ENCODE measurements at regions not wholly inside any gene's neighbourhood (a gene's known extent, or its start where the extent isn't known, plus 50 kb on each side); places are given as distances from the start of the nearest gene placed in this dataset.

DNA sequence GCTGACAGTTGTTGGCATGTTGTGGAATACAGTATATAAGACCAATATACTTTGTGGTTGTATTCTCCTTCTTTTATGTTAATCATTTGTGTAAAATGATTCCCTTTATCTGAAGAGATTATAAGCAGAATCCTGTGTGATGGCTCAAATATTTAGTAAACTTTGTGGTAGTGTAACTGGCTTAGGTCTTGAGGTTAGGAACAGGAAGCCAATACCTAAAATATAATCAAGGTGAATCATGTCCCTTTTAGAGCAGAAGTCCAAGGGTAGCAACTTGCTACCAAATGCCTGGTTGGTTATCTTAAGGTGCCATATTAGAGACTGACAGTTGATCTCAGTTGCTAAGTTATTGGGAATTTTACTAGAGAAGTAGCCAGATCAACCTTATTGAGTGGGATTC, 398.5 kb upstream of the ADAMTS5 start:
- no peak overlapping the region for H3K4me3 ChIP-seq (ENCODE audit: control extremely low read depth in 1 of 5, extremely low read depth in 1 of 5, insufficient read depth in 1 of 5, low read depth in 2 of 5, low read length in 4 of 5)

DNA sequence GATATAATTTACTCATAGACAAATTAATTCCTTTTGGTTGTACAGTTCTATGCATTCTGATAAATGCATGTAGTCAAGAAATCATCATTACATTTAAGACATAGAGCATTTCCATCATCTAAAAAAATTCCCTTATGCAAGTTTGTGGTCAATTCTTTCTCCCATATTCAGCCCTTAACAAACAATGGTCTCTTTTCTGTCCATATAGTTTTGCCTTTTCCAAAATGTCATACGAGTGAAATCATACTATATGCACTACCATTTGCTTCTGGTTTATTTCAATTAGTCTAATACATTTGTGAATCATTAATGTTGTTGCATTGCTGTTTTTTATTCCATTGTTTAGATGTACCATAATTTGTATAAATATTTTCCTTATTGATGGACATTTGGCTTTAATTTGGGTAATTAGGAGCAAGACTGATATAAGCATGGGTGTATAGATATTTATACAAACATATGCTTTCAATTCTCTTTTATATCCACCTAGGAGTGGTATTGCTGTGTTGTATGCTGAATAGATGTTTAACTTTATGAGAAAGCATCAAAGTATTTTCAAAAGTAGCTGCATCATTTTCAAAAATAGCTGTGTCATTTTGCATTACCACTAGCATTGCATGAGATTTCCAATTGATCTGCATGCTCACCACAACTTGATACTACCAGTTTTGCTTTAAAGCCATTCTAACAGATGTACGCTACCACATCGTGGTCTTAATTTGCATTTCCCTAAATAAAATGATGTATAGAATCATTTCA, 397.0 kb upstream of the ADAMTS5 start:
- Mint-ChIP-seq H3K9me3 (ENCODE audit: insufficient read depth) (peaks cover 11% of the 10 kb centered on the region), H3K27ac (no peak overlapping the region), H3K4me1 (no peaks in the 10 kb centered on the region), H3K4me3 (no peak overlapping the region), H3K27me3 (no peaks in the 10 kb centered on the region)
- Histone ChIP-seq H3K79me2 (ENCODE audit: control insufficient read depth, insufficient read depth, low read length) (no peaks in the 10 kb centered on the region), H3K27me3 (replicated peaks in 1 of 4; ENCODE audit: control extremely low read depth in 1 of 4, control insufficient read depth in 3 of 4, insufficient read depth in 4 of 4, low read length in 3 of 4) (no peaks in the 10 kb centered on the region), H4K20me1 (ENCODE audit: control insufficient read depth, insufficient read depth, low read length, poor library complexity, severe bottlenecking) (no peaks in the 10 kb centered on the region), H3K4me2 (replicated peaks; ENCODE audit: low read depth, low read length, poor library complexity, severe bottlenecking) (no peak overlapping the region), H3K4me3 (ENCODE audit: control extremely low read depth in 1 of 5, extremely low read depth in 1 of 5, insufficient read depth in 1 of 5, low read depth in 2 of 5, low read length in 4 of 5) (no peak overlapping the region), H3K9ac (ENCODE audit: low read length) (no peak overlapping the region), H2AFZ (ENCODE audit: insufficient read depth, low read depth, low read length, poor library complexity, severe bottlenecking) (no peak overlapping the region), H3K27ac (ENCODE audit: low read length in 2 of 2) (no peak overlapping the region), H3K36me3 (replicated peaks in 1 of 2; ENCODE audit: control extremely low read depth in 1 of 2, control insufficient read depth in 1 of 2, extremely low read depth in 1 of 2, insufficient read depth in 2 of 2, low read length in 1 of 2) (no peaks in the 10 kb centered on the region), H3K4me1 (ENCODE audit: control insufficient read depth in 2 of 2, insufficient read depth in 2 of 2, low read length in 2 of 2) (no peaks in the 10 kb centered on the region), H3K9me3 (ENCODE audit: control extremely low read depth in 1 of 3, control insufficient read depth in 2 of 3, insufficient read depth in 1 of 3, low read length in 2 of 3) (peaks cover 0 to 4% (median 0%) of the 10 kb centered on the region in 3 donors)
- intact Hi-C loops (cut with micrococcal nuclease): no loop called here
- POLR2A ChIA-PET: no interaction called here
- no CpG with 5 or more reads among the region's 3 CpGs for WGBS (ENCODE audit: insufficient coverage)
- ATAC-seq (ENCODE audit: low read depth) (no peak), DNase-seq (no peak)
- CTCF ChIA-PET: no interaction called here
- no peak for TF ChIP-seq EZH2 (IDR thresholded peaks at IDR 0.05; ENCODE audit: borderline replicate concordance, insufficient read depth, low read depth, low read length, poor library complexity, severe bottlenecking)
- TF ChIP-seq, protein P1, sequence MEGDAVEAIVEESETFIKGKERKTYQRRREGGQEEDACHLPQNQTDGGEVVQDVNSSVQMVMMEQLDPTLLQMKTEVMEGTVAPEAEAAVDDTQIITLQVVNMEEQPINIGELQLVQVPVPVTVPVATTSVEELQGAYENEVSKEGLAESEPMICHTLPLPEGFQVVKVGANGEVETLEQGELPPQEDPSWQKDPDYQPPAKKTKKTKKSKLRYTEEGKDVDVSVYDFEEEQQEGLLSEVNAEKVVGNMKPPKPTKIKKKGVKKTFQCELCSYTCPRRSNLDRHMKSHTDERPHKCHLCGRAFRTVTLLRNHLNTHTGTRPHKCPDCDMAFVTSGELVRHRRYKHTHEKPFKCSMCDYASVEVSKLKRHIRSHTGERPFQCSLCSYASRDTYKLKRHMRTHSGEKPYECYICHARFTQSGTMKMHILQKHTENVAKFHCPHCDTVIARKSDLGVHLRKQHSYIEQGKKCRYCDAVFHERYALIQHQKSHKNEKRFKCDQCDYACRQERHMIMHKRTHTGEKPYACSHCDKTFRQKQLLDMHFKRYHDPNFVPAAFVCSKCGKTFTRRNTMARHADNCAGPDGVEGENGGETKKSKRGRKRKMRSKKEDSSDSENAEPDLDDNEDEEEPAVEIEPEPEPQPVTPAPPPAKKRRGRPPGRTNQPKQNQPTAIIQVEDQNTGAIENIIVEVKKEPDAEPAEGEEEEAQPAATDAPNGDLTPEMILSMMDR (IDR thresholded peaks at IDR 0.05): no peak

More for the DNA sequence above, 398.5 kb upstream of the ADAMTS5 start:
- no peaks in the 10 kb centered on the region for H3K79me2 ChIP-seq (ENCODE audit: control insufficient read depth, insufficient read depth, low read length)
- no peak overlapping the region for H3K27ac ChIP-seq (ENCODE audit: low read length in 2 of 2)
- H3K4me1 ChIP-seq (ENCODE audit: control insufficient read depth in 2 of 2, insufficient read depth in 2 of 2, low read length in 2 of 2): no peaks in the 10 kb centered on the region
- peaks cover 0 to 4% (median 2%) of the 10 kb centered on the region in 3 donors for H3K9me3 ChIP-seq (ENCODE audit: control extremely low read depth in 1 of 3, control insufficient read depth in 2 of 3, insufficient read depth in 1 of 3, low read length in 2 of 3)
- Mint-ChIP-seq H3K9me3 (ENCODE audit: insufficient read depth) (peaks cover 14% of the 10 kb centered on the region), H3K27ac (no peak overlapping the region), H3K4me3 (no peak overlapping the region), H3K4me1 (no peaks in the 10 kb centered on the region), H3K27me3 (no peaks in the 10 kb centered on the region)
- TF ChIP-seq, protein P1 (IDR thresholded peaks at IDR 0.05): no peak
- no peak for TF ChIP-seq EZH2 (IDR thresholded peaks at IDR 0.05; ENCODE audit: borderline replicate concordance, insufficient read depth, low read depth, low read length, poor library complexity, severe bottlenecking)
- intact Hi-C loops (cut with micrococcal nuclease): no loop called here
- no peak overlapping the region for H3K9ac ChIP-seq (ENCODE audit: low read length)
- ChIA-PET CTCF (no interaction called here), POLR2A (interaction anchor here (0.6 kb wide), 1 partner anchor 898 kb away, joined by 4 read pairs; no protein-coding TSS in a partner anchor)
- H3K4me2 ChIP-seq (replicated peaks; ENCODE audit: low read depth, low read length, poor library complexity, severe bottlenecking): no peak overlapping the region
- no peaks in the 10 kb centered on the region for H3K27me3 ChIP-seq (replicated peaks in 1 of 4; ENCODE audit: control extremely low read depth in 1 of 4, control insufficient read depth in 3 of 4, insufficient read depth in 4 of 4, low read length in 3 of 4)
- H4K20me1 ChIP-seq (ENCODE audit: control insufficient read depth, insufficient read depth, low read length, poor library complexity, severe bottlenecking): no peaks in the 10 kb centered on the region
- DNase-seq (no peak), ATAC-seq (ENCODE audit: low read depth) (no peak)
- no peak overlapping the region for H2AFZ ChIP-seq (ENCODE audit: insufficient read depth, low read depth, low read length, poor library complexity, severe bottlenecking)
- H3K36me3 ChIP-seq (replicated peaks in 1 of 2; ENCODE audit: control extremely low read depth in 1 of 2, control insufficient read depth in 1 of 2, extremely low read depth in 1 of 2, insufficient read depth in 2 of 2, low read length in 1 of 2): no peaks in the 10 kb centered on the region
